ENCODE measurements at regions not wholly inside any gene's neighbourhood (a gene's known extent, or its start where the extent isn't known, plus 50 kb on each side); places are given as distances from the start of the nearest gene placed in this dataset.
"Not testable (repeated sequence)": the region's sequence is repeated elsewhere in the genome, so short reads cannot be mapped to it uniquely, and the experiment has no call there.

GRCh38 chr13:55654243-55654642, 1486.5 kb upstream of the PRR20A start:
- Mint-ChIP-seq H3K27ac (no peak overlapping the region), H3K27me3 (ENCODE audit: low read depth in 2 of 2) (no peaks in the 10 kb centered on the region), H3K36me3 (peaks cover 24% of the 10 kb centered on the region), H3K9me3 (peaks cover 17 to 41% of the 10 kb centered on the region in 2 donors), H3K4me1 (no peaks in the 10 kb centered on the region), H3K4me3 (no peak overlapping the region)
- intact Hi-C loops (cut with micrococcal nuclease) = no loop called here
- no peak for ATAC-seq
- H3K36me3 ChIP-seq (ENCODE audit: control insufficient read depth, insufficient read depth, low read length) = no peaks in the 10 kb centered on the region
- no peak overlapping the region for H3K4me3 ChIP-seq (ENCODE audit: low read length)
- TF ChIP-seq CTCF (IDR thresholded peaks at IDR 0.05) = no peak
- no peaks in the 10 kb centered on the region for H3K4me1 ChIP-seq (ENCODE audit: control insufficient read depth, insufficient read depth, low read length)
- H3K27ac ChIP-seq (ENCODE audit: low read length) = no peak overlapping the region
- no peak for DNase-seq
- H3K27me3 ChIP-seq (ENCODE audit: control insufficient read depth, insufficient read depth, low read length) = no peaks in the 10 kb centered on the region
- no peaks in the 10 kb centered on the region for H3K9me3 ChIP-seq (ENCODE audit: control insufficient read depth, insufficient read depth, low read length)

GRCh38 chr13:55660264-55660663, 1480.5 kb upstream of the PRR20A start:
- DNase-seq, H3K4me1 Mint-ChIP-seq: not testable (repeated sequence)

GRCh38 chr13:55660851-55661250, 1479.9 kb upstream of the PRR20A start:
- Mint-ChIP-seq H3K4me1 (no peaks in the 10 kb centered on the region), H3K36me3 (peaks cover 7% of the 10 kb centered on the region), H3K4me3 (no peak overlapping the region), H3K27ac (no peak overlapping the region), H3K9me3 (peaks cover 22 to 35% of the 10 kb centered on the region in 2 donors), H3K27me3 (ENCODE audit: low read depth in 2 of 2) (no peaks in the 10 kb centered on the region)
- DNase-seq (no peak), ATAC-seq (no peak)
- Histone ChIP-seq H3K36me3 (ENCODE audit: control insufficient read depth, insufficient read depth, low read length) (no peaks in the 10 kb centered on the region), H3K27ac (ENCODE audit: low read length) (no peak overlapping the region), H3K9me3 (ENCODE audit: control insufficient read depth, insufficient read depth, low read length) (no peaks in the 10 kb centered on the region), H3K4me3 (ENCODE audit: low read length) (no peak overlapping the region), H3K4me1 (ENCODE audit: control insufficient read depth, insufficient read depth, low read length) (no peaks in the 10 kb centered on the region), H3K27me3 (ENCODE audit: control insufficient read depth, insufficient read depth, low read length) (no peaks in the 10 kb centered on the region)
- TF ChIP-seq CTCF (IDR thresholded peaks at IDR 0.05) = no peak
- no CpG with 5 or more reads among the region's 1 CpG for WGBS (ENCODE audit: insufficient coverage)
- intact Hi-C loops (cut with micrococcal nuclease) = no loop called here

More at GRCh38 chr13:55660264-55660663, 1480.5 kb upstream of the PRR20A start:
- H3K9me3 ChIP-seq (ENCODE audit: control insufficient read depth, insufficient read depth, low read length); ATAC-seq; H3K27ac Mint-ChIP-seq; H3K4me1 ChIP-seq (ENCODE audit: control insufficient read depth, insufficient read depth, low read length); H3K27ac ChIP-seq (ENCODE audit: low read length); H3K27me3 ChIP-seq (ENCODE audit: control insufficient read depth, insufficient read depth, low read length); intact Hi-C loops (cut with micrococcal nuclease); H3K4me3 ChIP-seq (ENCODE audit: low read length); H3K4me3 Mint-ChIP-seq; H3K27me3 Mint-ChIP-seq (ENCODE audit: low read depth in 2 of 2); H3K36me3 ChIP-seq (ENCODE audit: control insufficient read depth, insufficient read depth, low read length): not testable (repeated sequence)
- Mint-ChIP-seq H3K9me3 (peaks cover 24 to 40% of the 10 kb centered on the region in 2 donors), H3K36me3 (peaks cover 13% of the 10 kb centered on the region)
- WGBS (ENCODE audit: insufficient coverage) = 47% methylated on average over 3 of the region's 5 CpGs

- Mint-ChIP-seq H3K9me3 (peaks cover 24 to 34% of the 10 kb centered on the region in 2 donors), H3K27ac (no peak overlapping the region), H3K4me1 (no peaks in the 10 kb centered on the region), H3K4me3 (no peak overlapping the region), H3K27me3 (ENCODE audit: low read depth in 2 of 2) (no peaks in the 10 kb centered on the region), H3K36me3 (peaks cover under 1% of the 10 kb centered on the region)
- ATAC-seq = no peak
- Histone ChIP-seq H3K27ac (ENCODE audit: low read length) (no peak overlapping the region), H3K27me3 (ENCODE audit: control insufficient read depth, insufficient read depth, low read length) (no peaks in the 10 kb centered on the region), H3K9me3 (ENCODE audit: control insufficient read depth, insufficient read depth, low read length) (no peaks in the 10 kb centered on the region), H3K4me1 (ENCODE audit: control insufficient read depth, insufficient read depth, low read length) (no peaks in the 10 kb centered on the region), H3K36me3 (ENCODE audit: control insufficient read depth, insufficient read depth, low read length) (no peaks in the 10 kb centered on the region), H3K4me3 (ENCODE audit: low read length) (no peak overlapping the region)
- no peak for DNase-seq
- intact Hi-C loops (cut with micrococcal nuclease) = no loop called here
- WGBS (ENCODE audit: insufficient coverage) = 54% methylated on average over 2 of the region's 5 CpGs
- TF ChIP-seq CTCF (IDR thresholded peaks at IDR 0.05) = no peak
Measured at GRCh38 chr13:55661505-55661904, 1479.2 kb upstream of the PRR20A start.
